ENCODE measurements at regions not wholly inside any gene's neighbourhood (a gene's known extent, or its start where the extent isn't known, plus 50 kb on each side); places are given as distances from the start of the nearest gene placed in this dataset.

GRCh38 chr7:124662937-124663336 lies 102.7 kb downstream of the GPR37 start:
- H3K36me3 ChIP-seq (replicated peaks; ENCODE audit: insufficient read depth, low read length), result no peaks in the 10 kb centered on the region
- no peak overlapping the region for H2AFZ ChIP-seq (ENCODE audit: low read length)
- no peaks in the 10 kb centered on the region for H3K9me2 ChIP-seq (replicated peaks; ENCODE audit: insufficient read depth, low read length)
- H3K9me3 ChIP-seq (replicated peaks; ENCODE audit: insufficient read depth, low read length), result no peaks in the 10 kb centered on the region
- no peaks in the 10 kb centered on the region for H3K79me2 ChIP-seq (ENCODE audit: low read length)
- 0 out of 2 replicates have a peak, but pooled peaks cover 6% of the 10 kb centered on the region for H3F3A ChIP-seq (ENCODE audit: insufficient read depth, low read length)
- TF ChIP-seq CTCF (IDR thresholded peaks at IDR 0.05; ENCODE audit: low read length) (no peak), EZH2 (optimal IDR thresholded peaks at IDR 0.05; ENCODE audit: low read depth, low read length) (no peak), EZH2phosphoT487 (IDR thresholded peaks at IDR 0.05; ENCODE audit: low read length) (no peak)
- H3K27ac ChIP-seq (ENCODE audit: low read length), result no peak overlapping the region
- H3K4me1 ChIP-seq (ENCODE audit: low read length), result peaks cover 14% of the 10 kb centered on the region
- no peak for DNase-seq
- no peak overlapping the region for H3K4me2 ChIP-seq (ENCODE audit: low read depth, low read length)
- no peaks in the 10 kb centered on the region for H3K27me3 ChIP-seq (replicated peaks; ENCODE audit: insufficient read depth, low read length)
- H3K9ac ChIP-seq (ENCODE audit: low read length), result no peak overlapping the region
- H4K20me1 ChIP-seq (ENCODE audit: insufficient read depth, low read length), result no peaks in the 10 kb centered on the region
- H3K4me3 ChIP-seq (ENCODE audit: low read length), result no peak overlapping the region

GRCh38 chr7:124662372-124662771 lies 103.2 kb downstream of the GPR37 start:
- H3K9ac ChIP-seq (ENCODE audit: low read length), result no peak overlapping the region
- H3F3A ChIP-seq (ENCODE audit: insufficient read depth, low read length), result no peaks in the 10 kb centered on the region
- no peak overlapping the region for H3K27ac ChIP-seq (ENCODE audit: low read length)
- peaks cover 8% of the 10 kb centered on the region for H3K4me1 ChIP-seq (ENCODE audit: low read length)
- H4K20me1 ChIP-seq (ENCODE audit: insufficient read depth, low read length), result no peaks in the 10 kb centered on the region
- H3K36me3 ChIP-seq (replicated peaks; ENCODE audit: insufficient read depth, low read length), result no peaks in the 10 kb centered on the region
- no peak for TF ChIP-seq EZH2 (optimal IDR thresholded peaks at IDR 0.05; ENCODE audit: low read depth, low read length)
- TF ChIP-seq EZH2phosphoT487 (IDR thresholded peaks at IDR 0.05; ENCODE audit: low read length), result no peak
- TF ChIP-seq CTCF (IDR thresholded peaks at IDR 0.05; ENCODE audit: low read length), result no peak
- H3K9me3 ChIP-seq (replicated peaks; ENCODE audit: insufficient read depth, low read length), result no peaks in the 10 kb centered on the region
- no peak overlapping the region for H2AFZ ChIP-seq (ENCODE audit: low read length)
- DNase-seq, result no peak
- no peak overlapping the region for H3K4me2 ChIP-seq (ENCODE audit: low read depth, low read length)
- no peak overlapping the region for H3K4me3 ChIP-seq (ENCODE audit: low read length)
- no peaks in the 10 kb centered on the region for H3K79me2 ChIP-seq (ENCODE audit: low read length)
- no peaks in the 10 kb centered on the region for H3K27me3 ChIP-seq (replicated peaks; ENCODE audit: insufficient read depth, low read length)
- no peaks in the 10 kb centered on the region for H3K9me2 ChIP-seq (replicated peaks; ENCODE audit: insufficient read depth, low read length)

- no peaks in the 10 kb centered on the region for H3K27me3 ChIP-seq (replicated peaks; ENCODE audit: insufficient read depth, low read length)
- no peak overlapping the region for H3K4me3 ChIP-seq (ENCODE audit: low read length)
- no peaks in the 10 kb centered on the region for H3K9me2 ChIP-seq (replicated peaks; ENCODE audit: insufficient read depth, low read length)
- H3K79me2 ChIP-seq (ENCODE audit: low read length), result no peaks in the 10 kb centered on the region
- H3K36me3 ChIP-seq (replicated peaks; ENCODE audit: insufficient read depth, low read length), result no peaks in the 10 kb centered on the region
- H3F3A ChIP-seq (ENCODE audit: insufficient read depth, low read length), result no peaks in the 10 kb centered on the region
- no peak for DNase-seq
- no peak overlapping the region for H3K9ac ChIP-seq (ENCODE audit: low read length)
- TF ChIP-seq EZH2phosphoT487 (IDR thresholded peaks at IDR 0.05; ENCODE audit: low read length), result no peak
- no peak for TF ChIP-seq EZH2 (optimal IDR thresholded peaks at IDR 0.05; ENCODE audit: low read depth, low read length)
- TF ChIP-seq CTCF (IDR thresholded peaks at IDR 0.05; ENCODE audit: low read length), result no peak
- no peak overlapping the region for H3K4me2 ChIP-seq (ENCODE audit: low read depth, low read length)
- H3K9me3 ChIP-seq (replicated peaks; ENCODE audit: insufficient read depth, low read length), result no peaks in the 10 kb centered on the region
- H2AFZ ChIP-seq (ENCODE audit: low read length), result no peak overlapping the region
- no peaks in the 10 kb centered on the region for H3K4me1 ChIP-seq (ENCODE audit: low read length)
- H4K20me1 ChIP-seq (ENCODE audit: insufficient read depth, low read length), result no peaks in the 10 kb centered on the region
- H3K27ac ChIP-seq (ENCODE audit: low read length), result no peak overlapping the region
Observed at GRCh38 chr7:124655990-124656389, 109.6 kb downstream of the GPR37 start.

All from MM.1S (cell line).